ENCODE measurements at regions not wholly inside any gene's neighbourhood (a gene's known extent, or its start where the extent isn't known, plus 50 kb on each side); places are given as distances from the start of the nearest gene placed in this dataset.
"Not testable (repeated sequence)": the region's sequence is repeated elsewhere in the genome, so short reads cannot be mapped to it uniquely, and the experiment has no call there.

DNA sequence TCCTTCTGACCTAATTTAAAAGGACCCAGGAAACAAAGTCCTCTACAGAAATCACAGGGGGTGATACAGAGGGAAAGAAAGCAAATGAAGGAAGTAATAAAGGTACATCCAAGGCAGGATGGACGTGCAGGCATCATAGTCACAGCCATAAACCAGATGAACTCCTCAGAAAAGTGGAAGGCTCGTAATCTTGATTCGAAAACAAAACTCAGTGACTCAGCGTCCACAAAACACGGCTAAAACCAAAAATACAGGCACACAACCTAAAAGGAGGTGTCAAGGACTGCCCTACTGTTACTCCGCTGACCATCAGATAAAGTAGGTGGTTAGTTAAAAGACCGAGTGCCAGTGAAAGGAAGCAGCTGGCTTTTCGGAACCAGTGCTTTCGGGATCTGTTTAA, 81.5 kb downstream of the TRIM69 start:
- DNase-seq, result not testable (repeated sequence)

DNA sequence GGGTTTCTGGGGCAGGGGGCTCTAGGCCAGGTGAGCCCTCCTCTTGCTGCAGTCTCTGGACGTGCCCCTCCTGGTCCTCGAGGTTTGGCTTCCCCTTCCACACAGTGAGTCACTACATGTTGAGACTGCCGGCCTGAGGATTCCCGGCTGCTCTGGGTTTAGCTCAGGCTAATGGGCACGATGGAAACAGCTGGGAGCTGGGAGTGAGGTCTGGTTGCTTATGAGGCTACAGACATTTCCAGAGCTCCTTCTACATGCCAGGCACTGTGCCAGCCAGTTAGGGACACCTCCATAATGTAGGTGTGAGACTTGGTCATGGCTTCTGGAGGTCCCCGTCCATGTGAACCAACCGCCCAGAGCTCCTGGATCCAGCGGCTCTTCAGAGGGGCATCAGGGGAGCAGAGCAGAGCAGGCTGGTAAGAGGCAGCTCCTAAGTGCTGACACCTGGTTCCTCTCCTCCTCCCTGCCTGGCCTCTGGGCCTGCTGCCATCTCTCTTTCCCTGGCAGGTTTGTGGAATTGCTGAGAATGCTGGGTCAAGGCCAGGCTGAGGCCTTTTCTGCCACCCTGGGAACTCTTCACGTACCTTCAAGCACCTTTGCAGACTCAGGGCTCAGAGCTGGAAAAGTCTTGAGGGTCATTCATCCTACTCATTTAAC, 83.1 kb downstream of the TRIM69 start:
- DNase-seq, result peak; percentile 62 to 76

DNA sequence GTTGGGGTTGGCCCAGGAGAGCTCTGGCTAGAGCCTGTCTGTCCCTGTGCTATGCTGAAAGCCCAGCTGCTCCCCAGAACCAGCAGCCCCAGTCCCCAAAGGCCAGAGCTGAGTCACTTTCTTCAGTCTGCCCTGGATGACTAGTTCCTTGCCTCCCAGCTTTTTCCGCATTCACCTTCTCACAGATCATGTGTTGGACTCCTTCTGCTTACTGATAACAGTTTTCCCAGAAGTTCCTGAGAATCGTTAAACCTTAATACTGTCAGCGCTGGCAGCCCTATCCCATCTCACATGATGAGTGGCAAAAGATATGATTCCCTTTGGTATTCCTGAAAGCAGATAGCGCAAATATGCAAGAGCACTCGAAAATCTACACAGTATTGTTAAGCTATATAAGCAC, 84.2 kb downstream of the TRIM69 start:
- not testable (repeated sequence) for DNase-seq

DNA sequence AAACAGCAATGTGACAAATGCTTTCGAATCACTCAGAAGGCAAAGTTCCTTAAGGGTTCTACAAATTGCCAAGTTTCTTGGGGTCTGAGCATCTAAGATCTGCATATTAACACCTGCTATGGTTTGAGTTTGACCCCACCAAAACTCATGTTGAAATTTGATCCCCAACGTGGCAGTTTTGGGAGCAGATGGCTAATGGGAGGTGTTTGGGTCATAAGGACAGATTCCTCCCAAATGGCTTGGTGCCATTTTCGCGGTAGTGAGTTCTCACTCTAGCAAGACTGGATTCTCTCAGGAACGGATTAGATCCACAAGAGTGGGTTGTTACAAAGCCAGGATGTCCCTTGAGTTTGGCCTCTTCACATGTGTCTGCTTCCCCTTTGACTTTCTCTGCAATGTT, 84.6 kb downstream of the TRIM69 start:
- peak; percentile 98 for DNase-seq

DNA sequence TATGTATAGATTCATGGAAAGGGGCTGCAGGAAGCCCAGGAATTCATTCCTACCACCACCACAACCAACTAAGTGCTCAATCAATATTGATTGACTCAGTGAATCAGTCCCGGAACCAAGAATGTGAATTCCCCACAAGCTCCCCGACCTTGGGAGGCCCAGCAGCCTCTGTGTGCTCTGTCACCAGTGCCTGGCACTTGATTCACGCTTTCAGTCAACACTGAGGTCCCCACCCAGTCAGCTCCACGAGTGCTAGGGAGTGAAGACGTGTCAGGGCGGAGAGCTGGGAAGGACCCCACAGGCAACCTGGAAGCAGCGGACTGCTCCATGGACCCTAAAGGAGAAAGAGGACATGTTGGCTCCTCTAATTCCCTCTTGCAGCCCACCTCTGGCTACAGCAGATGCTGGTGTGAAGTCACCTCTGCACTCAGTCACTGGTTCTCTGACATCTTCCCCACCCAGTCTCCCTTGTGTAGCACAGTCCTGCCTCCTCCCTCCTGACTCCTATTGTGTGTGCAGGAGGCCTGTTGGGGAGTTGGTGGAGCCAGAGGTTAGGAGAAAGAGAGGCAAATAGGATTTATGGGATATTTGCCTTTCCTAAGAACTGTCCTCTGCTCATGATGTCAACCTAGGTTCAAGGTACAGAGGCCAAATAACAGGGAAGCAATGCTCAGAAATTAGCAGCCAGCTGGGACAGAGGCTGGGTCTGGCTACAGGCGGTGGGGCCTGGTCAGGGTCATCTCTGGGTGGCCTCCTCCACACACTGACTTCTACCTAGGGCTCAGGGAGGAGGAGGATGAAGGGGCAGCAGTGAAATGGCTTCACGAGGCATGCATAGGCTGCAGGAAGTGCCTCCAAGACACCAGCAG, 88.2 kb downstream of the TRIM69 start:
- DNase-seq, result not testable (repeated sequence)

DNA sequence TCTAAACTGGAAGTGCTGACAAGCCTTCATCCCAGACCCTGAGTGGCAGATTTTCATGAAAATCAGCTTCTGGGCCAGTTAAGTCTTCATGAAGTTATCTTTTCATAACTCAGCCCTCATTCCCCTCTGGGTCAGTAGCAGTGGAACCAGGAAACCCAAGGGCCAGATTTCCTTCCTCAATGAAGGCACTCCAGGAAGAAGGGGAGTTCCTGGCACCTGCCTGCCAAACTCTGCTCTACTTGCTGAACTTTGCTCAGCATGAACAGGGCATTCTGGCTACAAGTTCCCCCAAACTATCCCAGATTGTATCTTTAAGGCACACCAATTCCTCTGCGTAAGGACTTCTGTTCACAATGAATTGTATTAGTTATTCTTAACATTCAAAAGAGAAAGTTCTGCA, 90.3 kb downstream of the TRIM69 start:
- DNase-seq, result not testable (repeated sequence)

DNA sequence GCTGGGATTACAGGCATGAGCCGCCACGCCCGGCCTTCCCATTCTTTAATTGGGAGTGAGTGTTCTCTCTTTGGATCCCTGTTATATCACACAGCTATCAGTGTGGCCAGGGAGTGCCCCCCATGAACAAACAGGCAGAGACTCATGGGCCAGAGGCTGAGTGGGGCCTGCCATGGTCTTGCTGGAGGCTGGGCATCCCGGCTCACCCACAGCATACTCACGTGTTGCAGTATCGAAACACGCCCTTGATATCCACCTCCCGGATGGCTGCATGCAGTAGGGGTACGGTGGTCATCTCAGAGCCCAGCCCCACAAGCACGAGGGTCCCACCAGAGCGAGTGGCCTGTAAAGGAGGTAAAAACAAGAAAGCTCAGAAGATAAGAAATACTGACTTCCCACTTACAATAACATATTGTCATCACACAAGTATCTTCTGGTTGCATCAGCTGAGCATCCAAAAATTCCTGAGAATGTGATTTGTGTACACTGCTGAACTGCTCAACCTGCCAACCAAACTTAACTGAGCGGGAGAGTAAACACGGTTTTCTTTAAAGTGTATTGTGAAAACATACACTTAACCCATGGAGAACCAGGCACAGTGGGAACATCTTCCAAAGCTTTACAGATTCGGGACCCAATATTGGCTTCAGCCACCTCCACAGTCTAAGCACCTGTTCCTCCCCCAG, 92.0 kb downstream of the TRIM69 start:
- not testable (repeated sequence) for DNase-seq

DNA sequence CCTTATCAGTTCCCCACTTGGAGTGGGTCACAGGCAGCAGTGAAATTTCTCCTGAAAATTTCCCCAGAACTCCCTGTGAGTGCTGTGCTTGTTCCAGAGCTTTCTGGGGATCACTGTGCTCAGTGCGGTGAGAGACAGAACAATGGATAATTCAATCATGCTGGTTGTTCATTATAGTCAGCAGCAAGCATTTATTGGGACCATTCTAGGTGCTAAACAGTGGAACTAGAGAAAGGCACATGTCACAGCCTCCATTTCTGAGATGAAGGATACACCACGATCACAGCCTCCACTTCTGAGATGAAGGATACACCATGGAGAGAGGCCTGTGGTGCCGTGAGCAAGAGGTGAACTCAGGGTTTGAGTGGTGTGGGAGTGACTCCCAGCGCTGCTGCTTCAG, 92.8 kb downstream of the TRIM69 start:
- not testable (repeated sequence) for DNase-seq

DNA sequence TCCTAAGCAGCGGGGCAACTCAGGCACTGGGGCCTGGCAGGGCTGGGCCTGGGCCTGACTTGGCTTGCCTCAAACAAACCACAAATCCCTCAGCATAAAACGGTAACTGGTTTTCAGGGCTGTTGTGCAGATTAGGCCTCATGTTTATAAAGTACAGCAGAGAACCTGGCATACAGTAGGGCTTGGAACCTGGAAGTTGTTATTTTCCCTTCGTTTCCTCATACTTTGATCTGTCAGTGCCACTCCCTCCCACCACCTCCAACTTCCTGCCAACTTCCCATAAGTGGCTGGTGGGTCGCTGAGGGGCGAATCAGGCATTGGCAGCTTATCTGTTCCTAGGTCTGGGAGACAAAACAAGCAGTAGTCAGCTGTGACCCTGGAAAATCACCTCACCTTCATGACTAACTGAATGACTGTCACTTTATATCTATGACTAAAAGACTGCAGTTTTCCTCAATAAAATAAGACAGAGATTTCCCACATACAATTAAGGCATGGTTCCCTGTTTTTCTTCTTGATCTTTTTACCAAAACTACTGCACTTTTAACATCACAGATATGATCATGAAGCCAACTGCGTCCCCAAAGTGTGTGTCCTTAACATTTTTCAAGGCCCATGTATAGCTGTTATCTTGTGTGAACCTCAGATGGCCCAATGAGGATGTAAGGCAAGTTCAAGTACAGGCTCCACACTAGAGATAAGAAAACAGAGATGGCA, 94.5 kb downstream of the TRIM69 start:
- not testable (repeated sequence) for DNase-seq

DNA sequence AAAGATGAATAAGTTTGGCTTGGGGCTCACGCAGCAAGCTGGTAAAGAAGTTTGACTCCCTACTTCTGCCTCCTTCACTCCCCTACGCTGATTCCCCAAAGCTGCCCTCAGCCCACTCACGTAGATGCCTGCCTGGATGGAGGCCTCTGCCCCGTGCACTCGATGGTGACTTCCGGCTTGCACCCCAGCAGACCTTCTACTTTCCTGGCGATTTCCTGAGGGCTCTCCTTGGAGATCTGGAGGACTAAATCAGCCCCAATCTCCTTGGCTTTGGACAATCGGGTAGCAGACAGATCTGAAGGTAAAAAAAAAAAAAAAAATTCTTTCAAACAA, 95.0 kb downstream of the TRIM69 start:
- not testable (repeated sequence) for DNase-seq

DNA sequence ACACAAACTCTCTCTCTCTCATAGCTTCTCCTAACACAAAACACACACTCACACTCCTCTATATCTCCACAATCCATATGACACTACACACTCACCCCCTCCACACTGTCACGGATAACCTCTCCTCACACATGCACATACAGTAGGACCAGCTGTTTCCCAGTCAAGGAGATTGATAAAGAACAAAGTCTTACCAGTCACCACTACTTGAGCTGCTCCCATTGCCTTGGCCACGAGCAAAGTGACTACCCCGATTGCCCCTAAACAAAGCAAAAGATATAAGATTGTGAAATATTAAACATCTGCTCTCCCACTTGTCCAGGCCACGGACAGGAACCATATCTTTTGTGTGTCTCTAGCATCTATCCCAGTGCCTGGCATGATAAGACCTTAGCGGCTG, 95.8 kb downstream of the TRIM69 start:
- not testable (repeated sequence) for DNase-seq

DNA sequence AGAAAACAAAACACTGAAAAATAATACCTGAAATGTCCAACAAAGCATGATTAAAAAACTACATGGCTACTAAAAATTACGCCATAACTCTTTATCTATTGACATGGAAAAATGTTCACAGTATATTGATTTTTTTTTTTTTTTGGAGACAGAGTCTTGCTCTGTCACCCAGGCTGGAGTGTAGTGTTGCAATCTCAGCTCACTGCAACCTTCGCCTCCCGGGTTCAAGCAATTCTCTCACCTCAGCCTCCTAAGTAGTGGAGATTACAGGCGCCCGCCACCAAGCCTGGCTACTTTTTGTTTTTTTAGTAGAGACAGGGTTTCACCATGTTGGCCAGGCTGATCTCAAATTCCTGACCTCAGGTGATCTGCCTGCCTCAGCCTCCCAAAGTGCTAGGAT, 96.8 kb downstream of the TRIM69 start:
- DNase-seq, result not testable (repeated sequence)

DNA sequence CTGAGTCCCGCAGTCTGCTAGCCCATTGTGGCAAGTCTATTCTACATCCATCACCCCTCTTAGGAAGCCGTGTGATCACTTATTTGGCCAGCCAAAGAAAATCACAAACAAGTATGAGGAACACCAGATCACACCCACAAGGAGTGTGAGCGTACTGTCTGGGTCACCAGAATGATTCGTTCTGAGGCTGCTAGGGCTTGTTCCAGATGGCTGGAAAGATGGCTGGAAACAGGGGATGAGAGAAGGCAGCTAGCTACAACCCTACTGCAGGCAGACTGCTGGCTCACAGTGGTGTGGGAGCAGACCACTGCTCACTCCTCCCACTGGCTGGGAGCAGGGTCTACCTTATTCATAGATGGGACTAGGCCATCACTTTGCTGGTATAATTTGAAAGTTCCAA, 97.4 kb downstream of the TRIM69 start:
- DNase-seq, result not testable (repeated sequence)

DNA sequence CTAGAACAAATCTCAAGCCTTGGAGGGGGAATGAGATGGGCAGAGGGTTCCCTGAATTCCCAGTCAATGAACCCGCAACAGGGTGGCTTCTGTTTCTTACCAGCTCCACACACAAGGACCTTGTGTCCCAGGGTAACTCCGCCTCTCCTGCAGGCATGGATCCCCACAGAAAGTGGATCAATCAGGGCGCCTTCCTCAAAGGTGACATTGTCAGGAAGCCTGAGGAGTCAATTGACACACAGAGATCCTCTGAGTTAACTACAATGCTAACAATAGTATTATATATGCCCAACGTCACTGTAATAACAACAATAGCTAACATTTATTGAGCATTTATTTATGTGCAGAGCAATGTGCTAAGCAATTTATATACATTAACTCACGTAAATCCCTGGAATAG, 98.8 kb downstream of the TRIM69 start:
- DNase-seq, result not testable (repeated sequence)

DNA sequence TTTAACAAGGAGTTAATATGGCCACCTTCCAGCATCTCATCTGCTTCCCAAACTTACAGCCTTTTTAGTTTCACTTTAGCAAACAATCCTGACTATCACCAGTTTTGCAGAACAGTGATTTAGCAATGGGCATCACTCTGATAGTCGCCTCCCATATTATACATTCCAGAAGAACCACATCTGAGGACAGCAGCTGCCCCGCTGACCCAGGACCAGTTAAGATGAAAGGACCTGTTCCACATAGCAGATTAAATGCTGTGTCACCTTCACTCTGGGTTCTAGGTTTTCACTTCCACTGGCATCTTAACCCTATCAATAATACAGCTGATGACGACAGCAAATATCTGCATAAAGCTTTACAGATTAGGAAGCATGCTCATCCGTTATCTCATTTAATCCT, 99.8 kb downstream of the TRIM69 start:
- no peak for DNase-seq

DNA sequence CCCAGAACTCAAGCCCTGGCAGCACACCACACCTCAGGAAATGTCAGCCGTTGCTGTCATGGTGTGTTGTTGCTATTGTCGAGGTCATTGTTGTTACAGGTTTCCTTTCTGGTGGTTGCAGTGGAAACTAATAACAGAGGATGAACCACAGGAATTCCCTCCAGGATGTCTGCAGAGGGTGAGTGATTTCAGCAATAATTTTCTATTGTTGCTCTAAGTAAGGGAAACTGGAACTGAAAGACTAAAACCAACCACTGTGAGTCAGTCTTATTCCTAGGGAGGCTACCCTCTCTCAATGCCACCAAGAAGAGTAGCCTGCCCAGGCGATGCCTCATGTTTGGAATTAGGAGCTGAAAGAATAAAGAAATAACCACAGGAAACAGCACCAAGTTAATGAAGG, 102.6 kb downstream of the TRIM69 start:
- not testable (repeated sequence) for DNase-seq

DNA sequence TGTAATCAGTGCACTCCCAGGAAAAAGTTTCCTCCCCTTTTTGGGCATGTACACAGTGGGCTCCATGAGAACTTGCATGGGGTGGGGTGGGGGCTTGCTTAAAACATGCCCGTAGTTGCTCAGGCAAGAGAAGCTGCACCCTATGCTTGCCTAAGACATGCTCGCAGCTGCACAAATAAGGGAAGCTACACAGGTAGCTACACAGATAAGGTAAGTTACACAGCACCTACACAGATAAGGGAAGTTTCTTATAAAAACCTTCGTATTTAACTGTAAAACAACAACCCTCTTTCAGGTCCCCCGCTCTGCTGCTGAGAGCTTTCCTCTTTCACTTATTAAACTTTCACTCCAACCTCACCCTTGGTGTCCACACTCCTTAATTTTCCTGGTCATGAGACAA, 105.4 kb downstream of the TRIM69 start:
- not testable (repeated sequence) for DNase-seq

DNA sequence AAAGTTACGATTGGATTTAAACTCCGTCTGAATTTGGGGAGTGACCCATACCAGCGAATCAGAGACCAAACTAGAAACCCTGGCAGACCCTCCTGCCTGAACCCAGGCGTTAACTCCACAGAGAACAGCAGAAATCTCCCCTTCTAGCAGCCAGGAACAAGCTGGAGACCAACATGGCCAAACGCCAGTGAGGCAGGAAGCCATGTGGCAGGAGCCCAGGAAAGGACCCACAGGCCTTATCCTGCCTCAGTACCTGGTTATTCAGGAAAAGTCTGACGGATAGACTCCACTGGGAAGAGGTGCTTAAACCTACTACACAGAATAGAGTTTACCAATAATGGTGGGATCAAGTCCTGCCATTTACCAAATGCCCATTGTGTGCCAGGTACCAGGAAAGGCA, 106.6 kb downstream of the TRIM69 start:
- not testable (repeated sequence) for DNase-seq

DNA sequence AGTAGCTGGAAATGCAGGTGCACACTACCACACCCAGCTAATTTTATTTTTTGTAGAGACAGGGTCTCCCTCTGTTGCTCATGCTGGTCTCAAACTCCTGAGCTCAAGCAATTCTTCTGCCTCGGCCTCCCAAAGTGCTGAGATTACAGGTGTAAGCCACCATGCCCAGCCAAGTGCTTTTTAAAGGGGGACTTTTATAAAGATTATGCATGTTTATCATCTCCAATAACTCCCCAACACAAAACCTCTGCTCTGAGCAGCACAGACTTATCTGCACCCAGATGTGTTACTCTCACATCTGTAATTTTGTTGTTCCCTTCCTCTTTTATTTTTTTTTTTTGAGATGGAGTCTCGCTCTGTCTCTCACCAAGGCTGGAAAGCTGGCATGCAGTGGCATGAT, 108.6 kb downstream of the TRIM69 start:
- DNase-seq, result not testable (repeated sequence)

DNA sequence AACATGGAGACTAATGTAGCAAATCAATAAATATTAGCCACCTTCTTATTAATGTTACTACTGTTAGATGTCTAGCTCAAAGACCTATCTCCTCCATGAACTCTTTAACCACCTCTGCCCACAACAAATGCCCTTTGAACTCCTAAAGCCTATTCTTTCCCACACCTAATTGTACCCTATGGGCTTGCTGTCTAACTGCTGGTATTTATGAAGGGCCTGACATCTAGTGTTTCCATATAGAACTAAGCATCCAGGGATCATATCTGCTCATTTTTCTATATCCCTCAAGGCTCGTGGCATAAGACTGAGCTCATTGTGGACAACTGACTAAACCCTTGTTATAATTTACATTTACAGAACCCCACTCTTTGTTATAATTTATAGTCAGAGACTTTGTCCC, 109.8 kb downstream of the TRIM69 start:
- not testable (repeated sequence) for DNase-seq

DNA sequence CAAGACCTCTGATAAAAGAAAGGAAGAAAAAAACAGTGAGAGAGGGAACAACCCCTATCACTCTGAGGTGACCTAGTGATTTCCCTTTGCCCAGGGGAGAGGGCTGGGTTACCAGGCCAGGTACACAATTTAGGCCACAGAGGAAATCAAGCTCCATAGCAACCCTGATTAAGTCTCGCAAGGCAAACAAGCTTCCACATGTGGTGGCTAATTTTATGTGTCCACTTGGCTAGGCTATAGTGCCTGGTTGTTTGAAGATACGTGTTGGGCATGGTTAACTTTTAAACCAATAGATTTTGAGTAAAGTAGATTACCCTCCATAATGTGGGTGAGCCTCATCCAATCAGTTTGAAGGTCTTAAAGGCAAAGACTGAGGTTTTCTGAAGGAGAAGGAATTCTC, 108.9 kb upstream of the TERB2 start:
- not testable (repeated sequence) for DNase-seq

DNA sequence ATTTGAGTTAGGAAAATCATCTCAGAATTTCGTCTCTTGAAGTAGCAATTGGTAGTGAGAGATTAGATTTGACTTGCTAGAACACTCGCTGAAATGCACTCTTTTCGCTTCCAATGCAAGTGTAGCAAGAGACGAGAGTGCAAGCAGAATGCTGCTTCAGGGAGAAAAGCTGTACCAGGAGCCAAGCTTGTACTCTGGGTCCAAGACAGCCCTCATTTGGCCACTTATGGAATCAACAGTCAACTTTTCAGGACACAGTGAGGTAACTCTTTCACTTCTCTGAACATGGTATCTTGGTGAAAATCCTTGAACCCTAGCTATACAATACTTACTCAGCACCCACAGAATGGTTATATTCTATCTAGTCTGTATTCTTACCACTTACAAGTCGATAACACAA, 107.6 kb upstream of the TERB2 start:
- peak in 1 of 2 experiments; percentile 54 for DNase-seq
